ENCODE measurements at regions not wholly inside any gene's neighbourhood (a gene's known extent, or its start where the extent isn't known, plus 50 kb on each side); places are given as distances from the start of the nearest gene placed in this dataset.

DNA sequence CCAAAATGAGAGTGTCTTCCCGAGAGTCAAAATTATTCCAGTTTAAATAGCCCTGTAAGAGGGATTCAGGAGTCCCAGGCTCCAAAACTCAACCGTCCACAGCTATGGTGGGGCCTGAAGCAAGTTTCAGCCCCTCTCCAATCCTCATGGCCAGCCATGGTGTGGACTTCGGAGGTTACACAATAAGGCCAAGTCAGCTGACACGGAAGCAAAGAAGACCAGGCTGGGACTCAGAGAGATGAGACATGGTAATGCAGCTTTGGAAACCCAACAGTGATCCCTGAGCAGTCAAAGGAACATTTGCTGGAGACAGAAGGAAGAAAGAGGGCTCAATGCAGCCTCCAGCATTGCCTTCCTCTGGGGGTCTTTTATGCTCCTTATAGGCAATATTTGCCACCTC, 324.6 kb upstream of the TLE3 start:
- no peak overlapping the region for H3K9ac ChIP-seq (ENCODE audit: insufficient read depth in 1 of 2, low read depth in 2 of 2, low read length in 2 of 2)
- CTCF ChIA-PET (ENCODE audit: low intra/inter-chr PET ratio): no interaction called here
- POLR2A ChIA-PET: interaction anchor here (0.6 to 2.0 kb wide), 2 partner anchors 9 to 562 kb away, joined by 3 to 4 read pairs; no protein-coding TSS in a partner anchor
- no peaks in the 10 kb centered on the region for H3K79me2 ChIP-seq (ENCODE audit: control insufficient read depth, insufficient read depth, low read length)
- H3K4me2 ChIP-seq (ENCODE audit: insufficient read depth, low read length): no peak overlapping the region
- 4% methylated on average over 4 of the region's 4 CpGs for WGBS (ENCODE audit: insufficient coverage, low coverage, missing lambda C conversion rate)
- no peaks in the 10 kb centered on the region for H3K9me1 ChIP-seq (ENCODE audit: control insufficient read depth, insufficient read depth, low read length)
- ATAC-seq (peak; percentile 56; the same call in 2 of the 3 replicates), DNase-seq (ENCODE audit: extremely low read depth in 1 of 4, low spot score in 3 of 4) (no peak), FAIRE-seq (no peak)
- no peaks in the 10 kb centered on the region for H4K20me1 ChIP-seq (replicated peaks; ENCODE audit: control insufficient read depth, insufficient read depth, low read length)
- peaks cover 20 to 23% of the 10 kb centered on the region in 2 experiments for H3K27me3 ChIP-seq (ENCODE audit: control insufficient read depth in 2 of 2, insufficient read depth in 2 of 2, low read length in 2 of 2)
- H2AFZ ChIP-seq (ENCODE audit: low read depth, low read length): no peak overlapping the region
- in situ Hi-C loops (cut with MboI) (no loop called here), intact Hi-C loops (cut with micrococcal nuclease) (no loop called here)
- peaks cover 0 to 3% of the 10 kb centered on the region in 2 experiments; a peak in 3 of 5 replicates for H3K4me1 ChIP-seq (replicated peaks in 1 of 2; ENCODE audit: control insufficient read depth in 2 of 2, insufficient read depth in 2 of 2, low read length in 2 of 2)
- H3K27ac ChIP-seq (ENCODE audit: extremely low read depth, low read depth, low read length): no peak overlapping the region
- no peaks in the 10 kb centered on the region for H3K36me3 ChIP-seq (ENCODE audit: control insufficient read depth, insufficient read depth, low read length)
- BruUV-seq (replicated peaks): no TSS peak
- no peaks in the 10 kb centered on the region for H3K9me3 ChIP-seq (replicated peaks; ENCODE audit: control insufficient read depth, insufficient read depth, low read depth, low read length)
- no peak overlapping the region for H3K4me3 ChIP-seq
- no peak for TF ChIP-seq ZBTB34 (CRISPR knock-in tag; IDR thresholded peaks at IDR 0.05)
- no peak for TF ChIP-seq FUS (optimal IDR thresholded peaks at IDR 0.05; ENCODE audit: low read depth, low read length)
- no peak for TF ChIP-seq ZKSCAN8 (CRISPR knock-in tag; IDR thresholded peaks at IDR 0.05)
- peak; percentile 91 for TF ChIP-seq CEBPB (tag; IDR thresholded peaks at IDR 0.05)
- no peak for TF ChIP-seq NFATC3 (IDR thresholded peaks at IDR 0.05)
- TF ChIP-seq HOXB6 (CRISPR knock-in tag; IDR thresholded peaks at IDR 0.05; ENCODE audit: borderline replicate concordance): no peak
- TF ChIP-seq, protein P1, sequence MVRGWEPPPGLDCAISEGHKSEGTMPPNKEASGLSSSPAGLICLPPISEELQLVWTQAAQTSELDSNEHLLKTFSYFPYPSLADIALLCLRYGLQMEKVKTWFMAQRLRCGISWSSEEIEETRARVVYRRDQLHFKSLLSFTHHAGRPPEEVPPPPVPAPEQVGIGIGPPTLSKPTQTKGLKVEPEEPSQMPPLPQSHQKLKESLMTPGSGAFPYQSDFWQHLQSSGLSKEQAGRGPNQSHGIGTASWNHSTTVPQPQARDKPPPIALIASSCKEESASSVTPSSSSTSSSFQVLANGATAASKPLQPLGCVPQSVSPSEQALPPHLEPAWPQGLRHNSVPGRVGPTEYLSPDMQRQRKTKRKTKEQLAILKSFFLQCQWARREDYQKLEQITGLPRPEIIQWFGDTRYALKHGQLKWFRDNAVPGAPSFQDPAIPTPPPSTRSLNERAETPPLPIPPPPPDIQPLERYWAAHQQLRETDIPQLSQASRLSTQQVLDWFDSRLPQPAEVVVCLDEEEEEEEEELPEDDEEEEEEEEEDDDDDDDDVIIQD (CRISPR knock-in tag; IDR thresholded peaks at IDR 0.05): no peak
- 0 out of 2 replicates have a peak, but pooled peaks have one; percentile 34 for TF ChIP-seq ETV1 (tag; conservative IDR thresholded peaks at IDR 0.05; ENCODE audit: low read depth)
- no peak for TF ChIP-seq PRPF4 (IDR thresholded peaks at IDR 0.05; ENCODE audit: insufficient read depth, low read depth, low read length, poor library complexity, severe bottlenecking)
- no peak for TF ChIP-seq NCOR1 (IDR thresholded peaks at IDR 0.05)
- TF ChIP-seq ELF1 (tag; IDR thresholded peaks at IDR 0.05): peak; percentile 68
- no peak for TF ChIP-seq IRF2 (CRISPR knock-in tag; IDR thresholded peaks at IDR 0.05)
- no peak for TF ChIP-seq KAT2B (IDR thresholded peaks at IDR 0.05; ENCODE audit: low read depth, low read length)
- 0 out of 2 replicates have a peak, but pooled peaks have one; percentile 33 for TF ChIP-seq USF2 (CRISPR knock-in tag; IDR thresholded peaks at IDR 0.05)
- TF ChIP-seq ZNF12 (CRISPR knock-in tag; IDR thresholded peaks at IDR 0.05): no peak
- no peak for TF ChIP-seq FOXO4 (CRISPR knock-in tag; IDR thresholded peaks at IDR 0.05)
- no peak for TF ChIP-seq CEBPG (CRISPR knock-in tag; IDR thresholded peaks at IDR 0.05)
- TF ChIP-seq CEBPG (tag; conservative IDR thresholded peaks at IDR 0.05 in 1 of 2, IDR thresholded peaks at IDR 0.05 in 1 of 2): peak; percentile 48 to 53; a peak in 2 of 4 replicates
- TF ChIP-seq TARDBP (IDR thresholded peaks at IDR 0.05): no peak
